ENCODE measurements at regions not wholly inside any gene's neighbourhood (a gene's known extent, or its start where the extent isn't known, plus 50 kb on each side); places are given as distances from the start of the nearest gene placed in this dataset.

DNA sequence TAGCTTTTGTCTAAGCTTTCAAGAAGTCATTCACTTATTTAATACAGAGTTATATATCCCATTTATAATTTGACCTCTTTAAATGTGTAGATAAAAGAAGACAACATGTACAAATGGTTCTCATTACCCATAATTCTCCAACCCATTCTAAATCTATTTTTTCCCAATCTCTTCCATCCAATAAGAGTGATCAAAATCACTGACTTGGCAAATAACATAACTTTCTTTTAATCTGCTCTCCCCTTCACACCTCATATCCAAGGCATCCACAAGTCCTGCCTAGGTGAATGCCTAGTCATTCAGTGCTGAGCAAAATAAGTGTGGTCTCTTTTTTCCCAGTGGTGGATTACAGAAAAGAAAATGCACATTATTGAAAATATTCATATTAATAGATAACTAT is 1231.1 kb downstream of the CDH11 start:
- H3K9me1 ChIP-seq (ENCODE audit: control insufficient read depth, extremely low read depth, insufficient read depth, low read length) = no peaks in the 10 kb centered on the region
- DNase-seq (ENCODE audit: low read depth, low spot score) (no peak), FAIRE-seq (no peak)
- no peak overlapping the region for H2AFZ ChIP-seq (ENCODE audit: control insufficient read depth, low read length)
- H3K9me3 ChIP-seq (ENCODE audit: control insufficient read depth, low read depth, low read length) = no peaks in the 10 kb centered on the region
- H3K27me3 ChIP-seq (ENCODE audit: control insufficient read depth, extremely low read depth, insufficient read depth, low read length) = no peaks in the 10 kb centered on the region
- no peaks in the 10 kb centered on the region for H3K79me2 ChIP-seq (ENCODE audit: control insufficient read depth, insufficient read depth, low read length)
- no peaks in the 10 kb centered on the region for H3K4me1 ChIP-seq (ENCODE audit: control insufficient read depth, extremely low read depth, insufficient read depth, low read length)
- H3K27ac ChIP-seq (ENCODE audit: control insufficient read depth, insufficient read depth, low read length) = no peak overlapping the region
- no peak overlapping the region for H3K4me3 ChIP-seq (ENCODE audit: control insufficient read depth in 2 of 3, extremely low read depth in 1 of 3, insufficient read depth in 2 of 3, low read depth in 1 of 3, low read length in 3 of 3)
- H4K20me1 ChIP-seq (ENCODE audit: control insufficient read depth, extremely low read depth, insufficient read depth, low read length) = no peaks in the 10 kb centered on the region
- no peak overlapping the region for H3K4me2 ChIP-seq (ENCODE audit: control insufficient read depth, extremely low read depth, insufficient read depth, low read depth, low read length)
- dilution Hi-C loops (cut with MboI; ENCODE audit: extremely low pct_ligation_motif_present, low sequenced_read_pairs) = no loop called here
- TF ChIP-seq EZH2 (IDR thresholded peaks at IDR 0.05; ENCODE audit: low read length) = no peak
- TF ChIP-seq, protein P1, sequence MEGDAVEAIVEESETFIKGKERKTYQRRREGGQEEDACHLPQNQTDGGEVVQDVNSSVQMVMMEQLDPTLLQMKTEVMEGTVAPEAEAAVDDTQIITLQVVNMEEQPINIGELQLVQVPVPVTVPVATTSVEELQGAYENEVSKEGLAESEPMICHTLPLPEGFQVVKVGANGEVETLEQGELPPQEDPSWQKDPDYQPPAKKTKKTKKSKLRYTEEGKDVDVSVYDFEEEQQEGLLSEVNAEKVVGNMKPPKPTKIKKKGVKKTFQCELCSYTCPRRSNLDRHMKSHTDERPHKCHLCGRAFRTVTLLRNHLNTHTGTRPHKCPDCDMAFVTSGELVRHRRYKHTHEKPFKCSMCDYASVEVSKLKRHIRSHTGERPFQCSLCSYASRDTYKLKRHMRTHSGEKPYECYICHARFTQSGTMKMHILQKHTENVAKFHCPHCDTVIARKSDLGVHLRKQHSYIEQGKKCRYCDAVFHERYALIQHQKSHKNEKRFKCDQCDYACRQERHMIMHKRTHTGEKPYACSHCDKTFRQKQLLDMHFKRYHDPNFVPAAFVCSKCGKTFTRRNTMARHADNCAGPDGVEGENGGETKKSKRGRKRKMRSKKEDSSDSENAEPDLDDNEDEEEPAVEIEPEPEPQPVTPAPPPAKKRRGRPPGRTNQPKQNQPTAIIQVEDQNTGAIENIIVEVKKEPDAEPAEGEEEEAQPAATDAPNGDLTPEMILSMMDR (optimal IDR thresholded peaks at IDR 0.05 in 1 of 3, IDR thresholded peaks at IDR 0.05 in 1 of 3, conservative IDR thresholded peaks at IDR 0.05 in 1 of 3; ENCODE audit: extremely low read depth in 1 of 3, insufficient read depth in 2 of 3, low read length in 3 of 3) = no peak
- H3K36me3 ChIP-seq (ENCODE audit: control insufficient read depth in 2 of 2, extremely low read depth in 1 of 2, insufficient read depth in 2 of 2, low read length in 2 of 2) = no peaks in the 10 kb centered on the region
- no peak overlapping the region for H3K9ac ChIP-seq (ENCODE audit: control insufficient read depth, extremely low read depth, insufficient read depth, low read length)

DNA sequence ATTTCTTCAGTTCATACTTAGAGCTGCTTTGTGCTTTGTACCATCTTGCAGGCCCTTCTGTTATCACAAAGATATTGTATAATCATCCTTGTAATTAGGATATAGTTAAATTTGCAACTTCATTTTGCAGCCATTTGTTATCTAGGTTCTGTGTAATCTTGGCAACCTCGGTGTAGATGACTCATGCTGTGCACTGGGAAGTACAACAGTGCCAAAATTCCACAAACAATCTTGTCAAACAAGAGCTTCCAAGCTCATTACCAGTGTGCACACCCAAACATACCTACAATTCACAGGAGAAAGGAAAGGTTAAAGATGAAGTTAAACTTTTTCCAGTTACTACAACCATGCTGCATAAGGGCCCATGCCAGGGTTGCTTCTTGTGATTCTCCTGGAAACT is 1231.8 kb downstream of the CDH11 start:
- no peaks in the 10 kb centered on the region for H3K27me3 ChIP-seq (ENCODE audit: control insufficient read depth, extremely low read depth, insufficient read depth, low read length)
- no peak overlapping the region for H3K9ac ChIP-seq (ENCODE audit: control insufficient read depth, extremely low read depth, insufficient read depth, low read length)
- no peak for FAIRE-seq
- no peaks in the 10 kb centered on the region for H3K36me3 ChIP-seq (ENCODE audit: control insufficient read depth in 2 of 2, extremely low read depth in 1 of 2, insufficient read depth in 2 of 2, low read length in 2 of 2)
- TF ChIP-seq, protein P1 (optimal IDR thresholded peaks at IDR 0.05 in 1 of 3, IDR thresholded peaks at IDR 0.05 in 1 of 3, conservative IDR thresholded peaks at IDR 0.05 in 1 of 3; ENCODE audit: extremely low read depth in 1 of 3, insufficient read depth in 2 of 3, low read length in 3 of 3) = no peak
- no peak for TF ChIP-seq EZH2 (IDR thresholded peaks at IDR 0.05; ENCODE audit: low read length)
- no peak overlapping the region for H3K27ac ChIP-seq (ENCODE audit: control insufficient read depth, insufficient read depth, low read length)
- no peaks in the 10 kb centered on the region for H3K4me1 ChIP-seq (ENCODE audit: control insufficient read depth, extremely low read depth, insufficient read depth, low read length)
- H4K20me1 ChIP-seq (ENCODE audit: control insufficient read depth, extremely low read depth, insufficient read depth, low read length) = no peaks in the 10 kb centered on the region
- DNase-seq (ENCODE audit: low read depth, low spot score) = no peak
- no peaks in the 10 kb centered on the region for H3K9me3 ChIP-seq (ENCODE audit: control insufficient read depth, low read depth, low read length)
- no peaks in the 10 kb centered on the region for H3K9me1 ChIP-seq (ENCODE audit: control insufficient read depth, extremely low read depth, insufficient read depth, low read length)
- dilution Hi-C loops (cut with MboI; ENCODE audit: extremely low pct_ligation_motif_present, low sequenced_read_pairs) = no loop called here
- no peak overlapping the region for H3K4me3 ChIP-seq (ENCODE audit: control insufficient read depth in 2 of 3, extremely low read depth in 1 of 3, insufficient read depth in 2 of 3, low read depth in 1 of 3, low read length in 3 of 3)
- H3K79me2 ChIP-seq (ENCODE audit: control insufficient read depth, insufficient read depth, low read length) = no peaks in the 10 kb centered on the region
- H3K4me2 ChIP-seq (ENCODE audit: control insufficient read depth, extremely low read depth, insufficient read depth, low read depth, low read length) = no peak overlapping the region
- H2AFZ ChIP-seq (ENCODE audit: control insufficient read depth, low read length) = no peak overlapping the region

Measured in keratinocyte (primary cell).